Suppressor macrophage treated with lipopolysaccharide for 1 hour (primary cell): ENCODE measurements at regions not wholly inside any gene's neighbourhood (a gene's known extent, or its start where the extent isn't known, plus 50 kb on each side); places are given as distances from the start of the nearest gene placed in this dataset.

ENCODE experiments used
- DNase-seq, 3 donors: peaks; one replicate each; pipeline ENCODE4 v3.0.0-alpha.2; 2020 to 2022

GRCh38 chr2:74036010-74036409 is 51.3 kb downstream of the TET3 start:
- no peak for DNase-seq

- peak; percentile 39 to 62 (median 47) for DNase-seq
Observed at GRCh38 chr2:74036450-74037195, 51.9 kb downstream of the TET3 start.

GRCh38 chr2:74037379-74037860 is 52.7 kb downstream of the TET3 start:
- DNase-seq = peak; percentile 74 to 89 (median 87)

- no peak for DNase-seq
Observed at GRCh38 chr2:74039611-74040010, 54.9 kb downstream of the TET3 start.

GRCh38 chr2:74041182-74041581 is 56.5 kb downstream of the TET3 start:
- peak; percentile 52 to 60 (median 55) for DNase-seq

GRCh38 chr2:74041726-74042125 is 57.0 kb downstream of the TET3 start:
- no peak for DNase-seq

- no peak for DNase-seq
Observed at GRCh38 chr2:74042606-74043005, 57.9 kb downstream of the TET3 start.

- DNase-seq = no peak
Observed at GRCh38 chr2:74043345-74044329, 58.9 kb downstream of the TET3 start.

- DNase-seq = no peak
Observed at GRCh38 chr2:74044999-74045398, 60.3 kb downstream of the TET3 start.

- no peak for DNase-seq
Observed at GRCh38 chr2:74045454-74045853, 60.7 kb downstream of the TET3 start.

GRCh38 chr2:74046441-74046840 is 61.7 kb downstream of the TET3 start:
- no peak for DNase-seq

- no peak for DNase-seq
Observed at GRCh38 chr2:74047152-74047551, 62.4 kb downstream of the TET3 start.

- no peak for DNase-seq
Observed at GRCh38 chr2:74048147-74048546, 63.4 kb downstream of the TET3 start.

GRCh38 chr2:74048843-74049519 is 64.3 kb downstream of the TET3 start:
- DNase-seq = no peak

GRCh38 chr2:74050151-74050550 is 65.4 kb downstream of the TET3 start:
- no peak for DNase-seq

GRCh38 chr2:74051504-74051903 is 66.8 kb downstream of the TET3 start:
- DNase-seq = no peak

GRCh38 chr2:74052732-74053710 is 68.3 kb downstream of the TET3 start:
- no peak for DNase-seq

- DNase-seq = peak in 1 of 3 donors; percentile 17
Observed at GRCh38 chr2:74053959-74054715, 69.4 kb downstream of the TET3 start.

GRCh38 chr2:74059137-74059775 is 74.5 kb downstream of the TET3 start:
- DNase-seq = no peak

- DNase-seq = no peak
Observed at GRCh38 chr2:74063486-74063885, 78.8 kb downstream of the TET3 start.

- DNase-seq = no peak
Observed at GRCh38 chr2:74065456-74065855, 80.7 kb downstream of the TET3 start.
